GM18508 (cell line): ENCODE measurements at regions not wholly inside any gene's neighbourhood (a gene's known extent, or its start where the extent isn't known, plus 50 kb on each side); places are given as distances from the start of the nearest gene placed in this dataset.

Source experiments
- ATAC-seq: cut with Tn5 transposase; IDR thresholded peaks from one replicate; pipeline ENCODE4 v1.9.1; 2021; ENCODE audit warnings: moderate number of reproducible peaks; ENCODE audit not compliant: insufficient read depth, unreplicated experiment

GRCh38 chr1:57795886-57796285 lies 372.0 kb upstream of the DAB1 start:
- no peak for ATAC-seq

DNA sequence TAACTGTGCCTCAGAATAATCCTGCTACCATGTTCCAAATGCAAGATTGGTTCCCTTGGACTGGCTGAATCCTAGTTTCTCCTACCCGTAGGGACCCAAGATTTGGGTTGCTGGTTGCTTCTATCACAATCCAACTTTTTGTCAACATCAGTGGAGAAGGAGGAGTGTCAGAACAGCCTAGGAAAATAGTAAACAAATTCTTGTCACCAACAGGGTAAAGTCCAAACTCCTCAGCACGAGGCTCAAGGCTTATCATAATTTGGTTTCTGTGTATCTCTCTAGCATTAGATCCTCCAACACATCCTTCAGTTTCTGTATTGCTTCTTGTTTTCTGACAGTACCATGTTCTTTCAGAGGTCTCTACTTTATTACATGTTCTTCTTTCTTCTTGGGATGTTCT lies 370.2 kb upstream of the DAB1 start:
- no peak for ATAC-seq

DNA sequence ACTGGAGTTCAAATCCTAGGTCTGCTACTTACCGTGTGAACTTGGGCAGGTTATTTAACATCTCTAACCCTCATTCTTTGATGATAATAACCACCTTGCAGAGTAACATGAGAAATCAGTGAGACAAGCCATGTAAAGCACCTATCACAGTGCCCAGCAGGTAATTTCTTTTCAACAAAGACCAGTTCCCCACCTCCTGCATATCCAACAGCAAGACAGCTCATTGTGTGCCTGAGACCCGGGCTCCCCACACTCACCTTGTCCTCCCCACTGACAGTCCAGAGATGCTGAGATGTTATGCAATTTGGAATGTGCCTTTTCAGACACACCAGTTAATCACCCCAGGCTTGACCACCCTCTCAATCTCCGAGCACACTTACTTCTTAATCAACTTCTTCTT lies 367.6 kb upstream of the DAB1 start:
- ATAC-seq = no peak

- ATAC-seq = no peak
Measured at GRCh38 chr1:57789936-57790335, 366.1 kb upstream of the DAB1 start.

- no peak for ATAC-seq
Measured at GRCh38 chr1:57788313-57788712, 364.5 kb upstream of the DAB1 start.

DNA sequence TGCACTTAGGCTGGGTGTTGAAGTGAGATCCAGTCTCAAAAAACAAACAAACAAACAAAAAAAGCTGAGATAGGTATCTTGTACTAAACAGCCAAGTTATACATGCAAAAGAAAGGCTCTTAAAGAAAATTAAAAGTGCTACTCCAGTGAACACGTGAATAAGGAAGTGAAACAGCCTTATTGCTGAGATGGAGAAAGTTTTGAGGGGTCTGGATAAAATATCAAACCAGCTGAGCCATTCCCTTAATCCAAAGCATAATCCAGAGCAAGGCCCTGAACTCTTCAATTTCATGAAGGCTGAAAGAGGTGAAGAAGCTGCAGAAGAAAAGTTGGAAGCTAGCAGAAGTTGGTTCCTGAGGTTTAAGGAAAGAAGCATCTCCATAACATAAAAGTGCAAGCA lies 360.5 kb upstream of the DAB1 start:
- no peak for ATAC-seq

DNA sequence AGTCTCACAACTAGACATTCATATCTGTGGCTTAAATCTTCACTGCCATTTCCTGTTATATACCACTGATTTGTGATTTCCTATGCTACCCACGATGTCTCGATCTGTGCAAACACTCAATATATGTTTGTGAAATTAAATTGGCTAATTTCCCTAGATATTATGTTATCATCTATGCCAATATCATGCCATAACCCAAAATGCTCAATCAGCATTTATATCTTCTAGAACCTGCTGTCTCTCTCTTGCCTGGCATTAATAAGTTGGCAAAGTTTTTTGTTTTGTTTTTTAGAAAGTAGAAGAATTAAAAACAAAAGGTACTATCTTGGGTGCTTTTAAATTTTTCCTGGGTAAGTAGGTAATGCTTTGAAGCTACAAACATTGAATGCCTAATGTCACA lies 358.5 kb upstream of the DAB1 start:
- ATAC-seq = no peak

DNA sequence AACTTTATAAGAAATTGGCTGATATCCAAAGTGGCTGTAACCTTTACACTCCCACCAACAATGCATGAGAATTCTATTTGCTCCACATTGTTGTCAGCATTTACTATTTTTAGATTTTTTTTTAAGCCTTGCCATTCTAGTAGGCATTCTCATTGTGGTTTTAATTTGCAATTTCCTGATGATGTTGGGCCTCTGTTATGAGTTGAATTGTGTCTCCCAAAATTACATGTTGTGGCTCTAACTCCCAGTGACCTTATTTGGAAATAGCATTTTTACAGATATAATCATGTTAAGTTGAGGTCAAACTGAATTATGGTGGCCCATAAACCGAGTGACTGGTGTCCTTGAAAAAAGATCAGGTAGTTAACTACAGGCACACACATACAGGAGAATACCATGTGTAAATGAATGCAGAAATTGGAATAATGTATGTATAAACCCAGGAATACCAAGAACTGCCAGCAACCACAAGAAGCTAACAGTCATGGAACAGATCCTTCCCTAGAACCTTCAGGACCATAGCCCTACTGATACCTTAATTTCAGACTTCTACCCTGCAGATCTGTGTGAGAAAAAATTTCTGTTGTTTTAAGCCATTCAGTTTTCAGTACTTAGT lies 348.8 kb upstream of the DAB1 start:
- ATAC-seq = no peak

- ATAC-seq = peak; percentile 55
Measured at GRCh38 chr1:57770772-57771171, 346.9 kb upstream of the DAB1 start.

- ATAC-seq = no peak
Measured at GRCh38 chr1:57770236-57770635, 346.4 kb upstream of the DAB1 start.

DNA sequence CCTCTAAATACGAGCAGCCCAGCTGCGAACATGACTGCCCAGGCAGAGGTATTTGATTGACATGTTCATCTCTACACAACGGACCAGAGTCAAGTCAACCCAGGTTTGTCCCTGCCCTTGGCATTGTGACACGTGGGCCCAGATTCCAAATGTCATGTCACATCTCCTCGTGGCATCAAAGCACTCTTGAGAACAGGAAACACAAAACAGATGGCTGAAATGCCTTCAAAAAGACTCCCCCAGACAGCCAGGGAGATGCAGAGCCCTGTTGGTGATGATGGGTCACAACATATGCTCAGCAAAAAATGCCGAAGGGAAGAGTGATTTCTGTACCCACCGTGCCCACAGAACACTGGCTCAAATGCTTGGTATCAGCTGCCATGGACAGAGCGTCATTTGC lies 337.8 kb upstream of the DAB1 start:
- ATAC-seq = no peak

- no peak for ATAC-seq
Measured at GRCh38 chr1:57752843-57753242, 329.0 kb upstream of the DAB1 start.

DNA sequence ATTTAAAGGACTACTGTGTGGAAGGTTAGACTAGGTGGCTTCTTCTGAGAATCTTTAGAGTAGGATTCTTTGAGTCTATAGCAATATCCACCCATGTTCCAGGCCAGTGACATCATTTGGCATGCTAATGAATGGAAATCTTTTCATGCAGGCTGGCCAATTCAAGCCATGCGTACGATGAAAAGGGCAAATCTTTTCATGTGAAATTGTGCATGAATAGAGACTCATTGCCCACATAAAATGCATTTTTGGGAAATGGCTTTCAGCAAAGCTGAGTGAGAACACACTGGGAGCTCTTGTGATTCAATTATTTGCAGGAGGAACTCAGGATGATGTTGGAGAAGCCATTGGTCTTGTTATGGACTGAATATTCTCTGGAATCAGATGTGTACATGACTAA lies 324.9 kb upstream of the DAB1 start:
- ATAC-seq = no peak

DNA sequence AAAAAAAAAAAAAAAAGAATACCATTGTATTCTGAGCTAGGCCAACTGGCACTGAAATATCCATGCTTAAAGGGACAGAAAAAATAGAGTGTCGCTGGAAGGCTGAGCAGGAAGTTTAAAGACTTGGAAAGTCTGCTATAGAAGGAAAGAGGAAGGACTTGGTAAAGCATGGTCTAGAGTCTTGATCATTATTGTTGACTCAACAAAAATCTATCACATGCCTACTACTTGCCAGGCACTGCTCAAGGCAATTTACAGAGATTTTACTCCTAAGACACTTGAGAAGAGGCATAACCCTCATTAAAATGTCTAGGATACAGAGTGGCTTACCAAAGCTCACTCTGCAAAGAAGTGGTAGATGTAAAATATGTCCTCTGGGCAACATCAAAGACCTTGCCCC lies 324.0 kb upstream of the DAB1 start:
- no peak for ATAC-seq

DNA sequence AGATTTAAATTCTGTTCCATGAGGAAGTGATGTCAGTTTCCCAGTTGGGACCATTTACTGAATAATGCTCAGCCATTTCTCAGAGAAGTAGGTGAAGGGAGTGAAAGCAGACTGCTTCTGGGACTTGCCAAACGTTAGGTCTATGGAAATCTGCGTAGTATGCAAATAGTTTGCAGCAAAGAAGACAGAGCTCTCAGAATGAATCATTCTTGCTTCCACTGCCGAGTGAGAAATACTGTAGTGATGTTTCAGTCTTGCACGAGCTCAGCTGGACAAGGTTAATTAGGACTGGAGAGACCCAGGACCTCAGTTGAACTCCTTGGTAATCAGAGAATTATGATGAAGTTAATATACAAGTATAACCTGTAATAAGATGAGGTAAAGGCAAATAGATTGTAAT lies 317.7 kb upstream of the DAB1 start:
- ATAC-seq = peak; percentile 90

DNA sequence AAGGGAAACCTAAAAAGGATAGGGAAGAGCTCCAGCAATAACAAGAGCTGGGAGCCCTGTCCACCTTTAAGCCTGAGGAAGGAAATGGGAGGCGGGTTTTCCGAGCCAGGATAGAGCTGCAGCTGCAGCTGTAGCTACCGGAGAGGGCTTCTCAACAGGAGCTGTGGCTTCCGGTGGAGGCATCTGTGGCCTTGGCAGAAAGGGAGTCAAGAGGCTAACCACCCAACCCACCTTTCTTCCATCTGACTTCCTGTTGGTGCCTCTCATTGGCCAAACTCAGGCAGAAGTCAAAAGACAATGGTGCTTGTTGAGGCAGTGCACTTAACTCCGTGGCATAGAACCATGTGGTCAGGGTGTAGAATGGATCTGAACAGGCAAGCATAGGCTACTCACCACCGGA lies 313.1 kb upstream of the DAB1 start:
- ATAC-seq = no peak

DNA sequence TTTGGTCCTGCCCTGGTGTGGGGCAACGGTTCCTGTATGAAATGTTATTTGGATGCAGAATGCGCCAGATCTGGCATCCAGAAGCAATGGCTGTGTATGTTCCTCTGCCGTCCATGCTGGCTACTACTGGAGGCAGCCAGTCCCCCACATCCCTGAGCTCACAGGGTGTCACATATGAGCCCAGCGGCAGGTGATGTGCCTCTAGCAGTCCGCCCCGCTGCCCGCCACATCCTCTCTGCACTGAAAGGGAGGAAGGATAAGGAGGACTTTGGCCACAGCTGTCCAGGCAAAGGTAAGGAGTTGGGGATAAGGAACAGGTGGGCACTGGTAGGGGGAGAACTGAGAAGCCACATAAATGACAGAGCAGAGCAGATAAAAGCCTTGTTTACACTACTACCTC lies 305.3 kb upstream of the DAB1 start:
- ATAC-seq = no peak

GRCh38 chr1:57727121-57727520 lies 303.3 kb upstream of the DAB1 start:
- ATAC-seq = no peak

- no peak for ATAC-seq
Measured at GRCh38 chr1:57725318-57725717, 301.5 kb upstream of the DAB1 start.

DNA sequence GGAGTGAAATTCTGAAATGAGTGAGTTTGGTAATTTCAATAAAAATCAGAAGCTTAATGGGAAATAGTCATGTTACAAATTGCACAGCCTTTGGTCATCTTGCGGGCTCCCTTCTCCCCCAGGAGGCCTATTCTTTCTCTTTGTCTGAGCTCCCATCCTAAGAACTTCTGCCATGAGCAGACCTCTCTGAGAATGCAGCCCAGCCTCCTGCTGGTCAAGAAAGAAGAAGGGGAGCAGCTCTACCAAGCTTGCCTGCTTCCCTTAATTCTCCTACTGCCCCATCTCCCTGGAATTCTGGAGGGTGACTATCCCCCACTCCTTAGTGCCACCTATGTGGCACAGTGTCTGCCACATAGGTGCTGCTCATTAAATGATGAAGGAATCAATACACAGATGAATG lies 300.7 kb upstream of the DAB1 start:
- no peak for ATAC-seq

GRCh38 chr1:57722285-57722978 lies 298.6 kb upstream of the DAB1 start:
- ATAC-seq = no peak

- no peak for ATAC-seq
Measured at GRCh38 chr1:57721001-57721400, 297.1 kb upstream of the DAB1 start.
